ENCODE measurements at regions not wholly inside any gene's neighbourhood (a gene's known extent, or its start where the extent isn't known, plus 50 kb on each side); places are given as distances from the start of the nearest gene placed in this dataset.

DNA sequence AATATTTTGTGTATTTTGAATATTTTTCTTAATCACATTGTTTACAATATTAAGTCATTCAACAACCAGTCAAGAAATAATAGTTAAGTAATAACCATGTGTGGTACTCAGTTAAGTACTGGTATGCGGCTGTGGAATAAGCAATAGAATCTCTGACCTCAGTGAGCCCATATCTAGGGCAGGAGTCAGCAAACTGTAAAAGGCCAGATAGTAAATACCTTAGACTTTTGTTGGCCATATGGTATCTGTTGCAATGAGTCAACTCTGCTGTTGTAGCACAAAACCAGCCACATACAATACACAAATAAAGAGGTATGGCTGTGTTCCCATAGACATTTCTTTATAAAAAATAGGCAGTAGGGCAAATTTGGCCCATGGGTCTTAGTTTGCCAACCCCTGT lies 311.6 kb upstream of the SEMA3A start:
- TF ChIP-seq, protein P1, sequence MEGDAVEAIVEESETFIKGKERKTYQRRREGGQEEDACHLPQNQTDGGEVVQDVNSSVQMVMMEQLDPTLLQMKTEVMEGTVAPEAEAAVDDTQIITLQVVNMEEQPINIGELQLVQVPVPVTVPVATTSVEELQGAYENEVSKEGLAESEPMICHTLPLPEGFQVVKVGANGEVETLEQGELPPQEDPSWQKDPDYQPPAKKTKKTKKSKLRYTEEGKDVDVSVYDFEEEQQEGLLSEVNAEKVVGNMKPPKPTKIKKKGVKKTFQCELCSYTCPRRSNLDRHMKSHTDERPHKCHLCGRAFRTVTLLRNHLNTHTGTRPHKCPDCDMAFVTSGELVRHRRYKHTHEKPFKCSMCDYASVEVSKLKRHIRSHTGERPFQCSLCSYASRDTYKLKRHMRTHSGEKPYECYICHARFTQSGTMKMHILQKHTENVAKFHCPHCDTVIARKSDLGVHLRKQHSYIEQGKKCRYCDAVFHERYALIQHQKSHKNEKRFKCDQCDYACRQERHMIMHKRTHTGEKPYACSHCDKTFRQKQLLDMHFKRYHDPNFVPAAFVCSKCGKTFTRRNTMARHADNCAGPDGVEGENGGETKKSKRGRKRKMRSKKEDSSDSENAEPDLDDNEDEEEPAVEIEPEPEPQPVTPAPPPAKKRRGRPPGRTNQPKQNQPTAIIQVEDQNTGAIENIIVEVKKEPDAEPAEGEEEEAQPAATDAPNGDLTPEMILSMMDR (IDR thresholded peaks at IDR 0.05): no peak

DNA sequence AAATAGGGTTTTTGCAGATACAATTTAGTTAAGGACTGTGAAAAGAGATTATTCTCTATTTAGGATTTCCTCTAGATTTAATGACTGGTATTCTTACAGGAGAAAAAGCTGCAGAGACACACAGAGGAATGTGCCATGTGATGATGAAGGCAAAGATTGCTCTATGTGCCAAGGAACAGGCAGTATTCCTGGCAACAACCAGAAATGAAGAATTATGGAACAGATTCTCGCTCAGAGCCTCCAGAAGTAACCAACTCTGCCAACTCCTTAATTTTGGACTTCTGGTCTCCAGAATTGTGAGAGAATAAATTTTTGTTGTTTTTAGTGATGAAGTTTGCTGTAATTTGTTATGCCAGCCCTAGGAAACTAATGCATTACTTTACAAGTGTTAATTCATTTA lies 307.6 kb upstream of the SEMA3A start:
- TF ChIP-seq, protein P1 (IDR thresholded peaks at IDR 0.05): no peak

DNA sequence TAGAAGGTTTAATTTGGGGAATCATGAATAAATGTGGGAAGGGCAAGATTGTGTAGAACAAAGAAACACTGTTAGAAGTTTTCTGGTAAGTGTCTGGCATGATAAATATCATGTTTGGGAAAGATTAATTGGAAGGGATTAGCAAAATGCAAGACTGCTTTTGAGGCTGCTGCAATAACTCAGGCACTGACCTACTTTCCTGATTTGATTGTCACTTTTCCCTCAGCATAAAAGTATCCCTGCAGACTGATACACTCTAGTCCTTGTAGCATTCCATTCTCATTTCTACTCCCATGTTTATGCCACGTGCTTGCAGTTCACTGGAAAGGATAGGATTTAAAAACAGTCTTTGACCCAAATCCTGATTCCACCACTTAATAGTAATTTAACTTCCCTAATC lies 303.3 kb upstream of the SEMA3A start:
- TF ChIP-seq, protein P1 (IDR thresholded peaks at IDR 0.05): no peak

DNA sequence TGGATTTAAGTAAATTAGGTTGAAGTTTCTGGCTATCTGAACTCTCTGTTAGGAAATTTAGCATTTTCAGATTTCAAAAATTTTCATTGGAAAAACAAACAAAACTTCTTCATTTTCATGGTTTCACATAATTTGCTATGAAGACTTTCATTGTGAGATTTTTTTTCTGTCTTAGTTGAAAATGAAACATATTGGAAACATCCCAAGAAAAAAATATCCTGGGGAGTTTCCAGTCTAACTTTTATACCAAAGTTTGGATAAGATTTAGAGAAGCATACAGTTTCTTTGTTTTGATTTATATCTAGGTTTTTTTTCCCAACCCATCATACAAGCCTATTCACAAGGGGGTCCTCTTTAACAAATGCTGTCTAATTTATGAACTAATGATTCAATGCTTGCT lies 300.5 kb upstream of the SEMA3A start:
- TF ChIP-seq, protein P1 (IDR thresholded peaks at IDR 0.05): no peak

DNA sequence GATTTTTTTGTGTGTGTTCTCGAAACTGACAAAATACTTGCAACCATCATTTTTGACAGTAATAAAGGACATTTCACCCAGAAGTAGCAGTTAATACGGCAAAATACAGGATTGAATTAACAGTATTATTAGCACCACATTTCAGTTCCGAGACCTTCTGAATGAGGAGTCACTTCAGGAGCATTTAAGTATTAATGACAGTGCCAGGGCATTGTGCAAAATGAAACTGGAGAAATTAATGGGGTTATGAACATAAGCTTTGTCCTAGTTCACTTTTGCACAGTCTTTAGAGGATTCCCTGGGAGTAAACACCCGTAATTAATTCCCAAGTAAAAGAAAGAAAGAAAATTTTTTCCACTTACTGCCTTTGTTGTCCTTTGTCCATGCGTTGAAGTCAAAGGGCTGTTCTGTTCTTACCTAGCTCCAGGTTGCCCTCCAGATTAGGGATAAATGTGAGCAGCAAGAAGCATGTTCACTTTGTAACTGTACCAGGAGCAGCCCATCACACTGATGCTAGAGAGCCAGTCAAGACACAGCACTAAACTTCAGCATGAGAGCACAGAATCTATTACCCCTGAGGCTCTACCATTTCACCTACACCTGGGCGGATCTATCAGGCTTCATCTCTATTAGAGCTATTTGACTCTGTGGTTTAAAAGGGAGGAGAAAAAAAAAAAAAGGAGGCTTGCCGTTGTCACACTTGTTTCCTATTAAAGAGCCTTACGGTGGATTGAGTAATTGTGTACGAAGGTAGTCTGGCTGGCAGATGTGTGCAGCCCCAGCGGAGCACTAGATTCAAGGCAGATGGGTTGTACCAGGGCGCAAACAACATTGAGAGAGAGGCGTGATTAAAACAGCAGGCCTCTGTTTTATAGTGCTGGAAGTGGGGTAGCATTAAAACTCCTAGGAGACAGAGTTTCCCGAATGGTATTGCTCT lies 297.8 kb upstream of the SEMA3A start:
- TF ChIP-seq, protein P1 (IDR thresholded peaks at IDR 0.05): no peak

DNA sequence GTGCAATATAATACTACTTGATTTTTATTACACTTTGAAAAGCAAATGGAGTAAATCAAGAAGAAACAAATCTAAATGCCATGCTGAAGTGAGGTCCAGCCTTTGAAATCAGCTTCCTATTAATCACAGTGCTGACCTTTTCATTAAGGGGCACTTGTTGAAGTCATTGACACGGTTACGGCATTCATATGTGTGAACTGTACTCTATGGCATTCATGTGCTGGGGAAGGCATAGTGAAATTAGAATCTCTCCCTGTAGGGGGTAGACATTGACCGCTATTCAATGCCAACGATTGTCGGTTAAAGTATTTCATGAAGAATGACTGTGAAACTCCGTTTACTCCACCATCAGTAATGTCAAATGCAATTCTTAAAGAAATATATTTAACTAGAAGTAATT lies 296.1 kb upstream of the SEMA3A start:
- TF ChIP-seq, protein P1 (IDR thresholded peaks at IDR 0.05): peak; percentile 44

DNA sequence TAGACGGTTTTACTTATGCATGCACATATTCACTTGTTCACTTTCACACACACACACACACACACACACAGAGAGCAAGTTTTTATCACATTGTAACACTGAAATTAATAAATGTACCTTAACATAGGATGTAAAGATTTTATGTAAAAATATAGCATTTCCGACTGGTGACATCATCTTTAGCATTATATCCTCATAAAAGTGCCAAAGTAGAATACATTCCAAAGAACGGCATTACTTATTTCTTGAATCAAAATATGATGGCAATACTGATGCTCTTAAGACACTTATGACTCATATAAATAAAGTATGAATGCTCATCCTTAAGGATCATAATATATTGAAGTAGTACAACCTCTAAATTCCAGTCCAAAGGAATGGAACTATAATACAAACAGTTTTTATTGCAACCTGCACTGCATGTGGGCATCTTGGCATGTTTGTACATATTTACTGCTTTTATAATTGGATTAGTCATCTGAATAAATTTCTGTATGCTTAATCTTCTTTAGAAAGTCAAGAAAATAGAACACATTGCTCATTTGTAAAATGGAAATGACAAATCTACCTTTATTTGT lies 290.0 kb upstream of the SEMA3A start:
- TF ChIP-seq, protein P1 (IDR thresholded peaks at IDR 0.05): no peak
